Bronchial epithelial cell (primary cell): ENCODE measurements at regions not wholly inside any gene's neighbourhood (a gene's known extent, or its start where the extent isn't known, plus 50 kb on each side); places are given as distances from the start of the nearest gene placed in this dataset.
A peak's percentile ranks its signal among the peaks of the same experiment; 100 is the strongest.
"Not testable (repeated sequence)": the region's sequence is repeated elsewhere in the genome, so short reads cannot be mapped to it uniquely, and the experiment has no call there.

Source experiments
- DNase-seq: peaks from one replicate; pipeline ENCODE4 v3.0.0-alpha.2; 2010; ENCODE audit warnings: low read depth
- FAIRE-seq: peaks from 2 replicates; lab custom pipeline; 2011; peaks lifted over from hg19 to GRCh38; lab: Jason Lieb, UNC
- H3K27me3 ChIP-seq: 2 replicates; pipeline ENCODE4 v1.5.1; 2011; ENCODE audit warnings: low read length; ENCODE audit not compliant: control insufficient read depth, insufficient read depth
- H3K36me3 ChIP-seq: 2 replicates; pipeline ENCODE4 v1.5.1; 2011; ENCODE audit warnings: low read length; ENCODE audit not compliant: control insufficient read depth, insufficient read depth
- H3K4me3 ChIP-seq: 2 replicates; pipeline ENCODE4 v1.5.1; 2011; ENCODE audit warnings: mild to moderate bottlenecking, low read depth, low read length, control low read depth
- TF ChIP-seq, protein P1 (sequence below): IDR thresholded peaks from 2 replicates; pipeline ENCODE4 v1.5.1; 2011; ENCODE audit warnings: mild to moderate bottlenecking, moderate library complexity, low read length, control low read depth, inconsistent platforms; ENCODE audit not compliant: insufficient read depth, severe bottlenecking

- Histone ChIP-seq H3K27me3 (no peaks in the 10 kb centered on the region), H3K4me3 (no peak overlapping the region), H3K36me3 (no peaks in the 10 kb centered on the region)
- TF ChIP-seq, protein P1, sequence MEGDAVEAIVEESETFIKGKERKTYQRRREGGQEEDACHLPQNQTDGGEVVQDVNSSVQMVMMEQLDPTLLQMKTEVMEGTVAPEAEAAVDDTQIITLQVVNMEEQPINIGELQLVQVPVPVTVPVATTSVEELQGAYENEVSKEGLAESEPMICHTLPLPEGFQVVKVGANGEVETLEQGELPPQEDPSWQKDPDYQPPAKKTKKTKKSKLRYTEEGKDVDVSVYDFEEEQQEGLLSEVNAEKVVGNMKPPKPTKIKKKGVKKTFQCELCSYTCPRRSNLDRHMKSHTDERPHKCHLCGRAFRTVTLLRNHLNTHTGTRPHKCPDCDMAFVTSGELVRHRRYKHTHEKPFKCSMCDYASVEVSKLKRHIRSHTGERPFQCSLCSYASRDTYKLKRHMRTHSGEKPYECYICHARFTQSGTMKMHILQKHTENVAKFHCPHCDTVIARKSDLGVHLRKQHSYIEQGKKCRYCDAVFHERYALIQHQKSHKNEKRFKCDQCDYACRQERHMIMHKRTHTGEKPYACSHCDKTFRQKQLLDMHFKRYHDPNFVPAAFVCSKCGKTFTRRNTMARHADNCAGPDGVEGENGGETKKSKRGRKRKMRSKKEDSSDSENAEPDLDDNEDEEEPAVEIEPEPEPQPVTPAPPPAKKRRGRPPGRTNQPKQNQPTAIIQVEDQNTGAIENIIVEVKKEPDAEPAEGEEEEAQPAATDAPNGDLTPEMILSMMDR: no peak
- FAIRE-seq (no peak), DNase-seq (no peak)
Observed at GRCh38 chr4:32686123-32686522, 1966.0 kb downstream of the PCDH7 start.

- TF ChIP-seq, protein P1: no peak
- H3K27me3 ChIP-seq: no peaks in the 10 kb centered on the region
- FAIRE-seq: no peak
Observed at GRCh38 chr4:32689518-32689917, 1969.3 kb downstream of the PCDH7 start.

GRCh38 chr4:32697281-32697814 lies 1977.2 kb downstream of the PCDH7 start:
- no peak overlapping the region for H3K4me3 ChIP-seq
- TF ChIP-seq, protein P1: no peak
- no peaks in the 10 kb centered on the region for H3K27me3 ChIP-seq
- DNase-seq: peak; percentile 78
- H3K36me3 ChIP-seq: no peaks in the 10 kb centered on the region
- FAIRE-seq: no peak

More at GRCh38 chr4:32689518-32689917, 1969.3 kb downstream of the PCDH7 start:
- no peaks in the 10 kb centered on the region for H3K36me3 ChIP-seq
- peak; percentile 79 for DNase-seq
- no peak overlapping the region for H3K4me3 ChIP-seq

GRCh38 chr4:32700838-32701237 lies 1980.7 kb downstream of the PCDH7 start:
- Histone ChIP-seq H3K27me3 (no peaks in the 10 kb centered on the region), H3K4me3 (no peak overlapping the region), H3K36me3 (no peaks in the 10 kb centered on the region)
- FAIRE-seq (no peak), DNase-seq (no peak)
- TF ChIP-seq, protein P1: no peak

DNA sequence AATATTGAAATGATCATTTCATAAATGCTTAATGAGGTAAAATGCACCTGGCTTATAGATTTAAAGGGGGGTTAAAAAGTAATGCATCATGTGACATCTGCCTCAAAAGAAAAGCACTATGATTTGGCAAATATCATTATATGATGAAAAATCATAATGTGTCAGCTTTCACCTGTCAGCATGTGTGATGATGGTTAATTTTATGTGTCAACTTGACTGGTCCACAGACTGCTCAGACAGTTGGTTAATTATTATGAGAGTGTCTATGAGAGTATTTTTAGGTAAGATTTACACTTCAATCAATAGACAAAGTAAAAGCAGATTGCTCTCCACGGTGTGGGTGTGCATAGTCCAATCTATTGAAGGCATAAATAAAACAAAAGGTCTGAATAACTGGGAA lies 1986.7 kb downstream of the PCDH7 start:
- FAIRE-seq (no peak), DNase-seq (no peak)
- no peaks in the 10 kb centered on the region for H3K36me3 ChIP-seq
- no peak overlapping the region for H3K4me3 ChIP-seq
- TF ChIP-seq, protein P1: no peak
- no peaks in the 10 kb centered on the region for H3K27me3 ChIP-seq

DNA sequence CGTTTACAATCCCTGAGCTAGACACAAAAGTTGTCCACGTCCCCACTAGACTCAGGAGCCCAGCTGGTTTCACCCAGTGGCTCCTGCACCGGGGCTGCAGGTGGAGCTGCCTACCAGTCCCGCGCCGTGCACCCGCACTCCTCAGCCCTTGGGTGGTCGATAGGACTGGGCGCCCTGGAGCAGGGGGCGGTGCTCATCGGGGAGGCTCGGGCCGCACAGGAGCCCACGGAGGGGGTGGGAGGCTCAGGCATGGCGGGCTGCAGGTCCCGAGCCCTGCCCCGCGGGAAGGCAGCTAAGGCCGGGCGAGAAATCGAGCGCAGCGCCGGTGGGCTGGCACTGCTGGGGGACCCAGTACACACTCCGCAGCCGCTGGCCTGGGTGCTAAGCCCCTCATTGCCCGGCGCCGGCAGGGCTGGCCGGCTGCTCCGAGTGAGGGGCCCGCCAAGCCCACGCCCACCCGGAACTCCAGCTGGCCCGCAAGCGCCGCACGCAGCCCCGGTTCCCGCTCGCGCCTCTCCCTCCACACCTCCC lies 1996.0 kb downstream of the PCDH7 start:
- H3K27me3 ChIP-seq, DNase-seq, H3K4me3 ChIP-seq, FAIRE-seq, H3K36me3 ChIP-seq: not testable (repeated sequence)
